ENCODE measurements at regions not wholly inside any gene's neighbourhood (a gene's known extent, or its start where the extent isn't known, plus 50 kb on each side); places are given as distances from the start of the nearest gene placed in this dataset.

- Histone ChIP-seq H3K27me3 (ENCODE audit: control insufficient read depth in 1 of 2, insufficient read depth in 2 of 2, low read length in 1 of 2) (no peaks in the 10 kb centered on the region), H3K4me1 (ENCODE audit: control insufficient read depth in 1 of 2, insufficient read depth in 2 of 2, low read length in 2 of 2) (no peaks in the 10 kb centered on the region), H3K9me3 (ENCODE audit: control insufficient read depth, low read length) (no peaks in the 10 kb centered on the region), H3K36me3 (ENCODE audit: control insufficient read depth in 1 of 2, insufficient read depth in 2 of 2, low read length in 1 of 2) (no peaks in the 10 kb centered on the region), H3K4me3 (ENCODE audit: low read length in 2 of 2) (no peak overlapping the region), H3K27ac (ENCODE audit: low read depth in 1 of 2, low read length in 2 of 2) (no peak overlapping the region)
- ATAC-seq (ENCODE audit: low FRiP score) (no peak), DNase-seq (no peak)
- intact Hi-C loops (cut with DNase I): no loop called here
- 83 to 86% methylated on average over 1 of the region's 1 CpG for WGBS, 2 donors
These were observed 901.0 kb downstream of the FAT4 start for GRCh38 chr4:126215759-126216158.

DNA sequence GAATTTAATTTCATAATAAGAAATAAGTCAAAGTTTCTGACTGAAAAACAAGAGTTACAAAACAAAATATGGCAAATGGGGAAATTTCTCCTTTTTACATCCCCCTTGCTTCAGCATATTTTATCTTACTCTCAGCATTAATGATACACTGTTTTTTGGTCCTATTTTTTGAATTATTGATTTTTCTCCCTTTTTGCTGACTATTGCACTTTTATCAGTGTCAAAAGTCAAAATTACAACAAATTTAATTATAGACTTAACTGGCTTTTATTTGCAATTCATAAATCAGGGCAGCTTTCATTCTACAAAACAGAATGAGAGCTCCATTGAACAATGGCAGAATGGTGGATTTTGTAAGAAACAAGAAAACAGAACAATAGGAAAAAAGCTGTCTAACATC is 901.9 kb downstream of the FAT4 start:
- no peak overlapping the region for H3K4me3 ChIP-seq (ENCODE audit: low read length in 2 of 2)
- ATAC-seq (ENCODE audit: low FRiP score) (no peak), DNase-seq (no peak)
- intact Hi-C loops (cut with DNase I): no loop called here
- H3K9me3 ChIP-seq (ENCODE audit: control insufficient read depth, low read length): no peaks in the 10 kb centered on the region
- H3K36me3 ChIP-seq (ENCODE audit: control insufficient read depth in 1 of 2, insufficient read depth in 2 of 2, low read length in 1 of 2): no peaks in the 10 kb centered on the region
- H3K27ac ChIP-seq (ENCODE audit: low read depth in 1 of 2, low read length in 2 of 2): no peak overlapping the region
- H3K4me1 ChIP-seq (ENCODE audit: control insufficient read depth in 1 of 2, insufficient read depth in 2 of 2, low read length in 2 of 2): no peaks in the 10 kb centered on the region
- no peaks in the 10 kb centered on the region for H3K27me3 ChIP-seq (ENCODE audit: control insufficient read depth in 1 of 2, insufficient read depth in 2 of 2, low read length in 1 of 2)

DNA sequence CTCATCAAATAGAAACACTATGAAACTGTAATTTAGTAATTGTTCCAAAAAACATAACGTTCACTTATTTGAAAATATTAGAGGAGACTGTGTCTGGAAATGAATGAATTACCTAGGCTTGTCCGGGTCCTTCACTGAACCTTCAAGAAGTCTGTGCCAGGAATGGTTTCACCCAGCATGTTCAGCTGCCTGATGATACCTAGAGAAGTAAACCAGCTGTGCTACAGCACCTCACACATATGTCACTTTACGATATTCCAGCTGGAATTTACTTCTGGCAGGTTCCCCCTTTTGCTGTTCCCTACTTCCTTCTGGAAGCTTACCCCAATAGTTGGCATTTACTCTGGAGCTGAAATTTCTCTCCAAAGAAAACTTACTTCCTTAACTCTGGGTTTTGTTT is 906.5 kb downstream of the FAT4 start:
- DNase-seq (no peak), ATAC-seq (ENCODE audit: low FRiP score) (no peak)
- Histone ChIP-seq H3K4me1 (ENCODE audit: control insufficient read depth in 1 of 2, insufficient read depth in 2 of 2, low read length in 2 of 2) (no peaks in the 10 kb centered on the region), H3K27ac (ENCODE audit: low read depth in 1 of 2, low read length in 2 of 2) (no peak overlapping the region), H3K36me3 (ENCODE audit: control insufficient read depth in 1 of 2, insufficient read depth in 2 of 2, low read length in 1 of 2) (no peaks in the 10 kb centered on the region), H3K9me3 (ENCODE audit: control insufficient read depth, low read length) (no peaks in the 10 kb centered on the region), H3K4me3 (ENCODE audit: low read length in 2 of 2) (no peak overlapping the region), H3K27me3 (ENCODE audit: control insufficient read depth in 1 of 2, insufficient read depth in 2 of 2, low read length in 1 of 2) (no peaks in the 10 kb centered on the region)
- intact Hi-C loops (cut with DNase I): no loop called here
- WGBS, 2 donors: 16 to 20% methylated on average over 3 of the region's 3 CpGs

GRCh38 chr4:126221717-126222340 is 907.1 kb downstream of the FAT4 start:
- no peaks in the 10 kb centered on the region for H3K4me1 ChIP-seq (ENCODE audit: control insufficient read depth in 1 of 2, insufficient read depth in 2 of 2, low read length in 2 of 2)
- H3K36me3 ChIP-seq (ENCODE audit: control insufficient read depth in 1 of 2, insufficient read depth in 2 of 2, low read length in 1 of 2): no peaks in the 10 kb centered on the region
- no peaks in the 10 kb centered on the region for H3K9me3 ChIP-seq (ENCODE audit: control insufficient read depth, low read length)
- DNase-seq (no peak), ATAC-seq (ENCODE audit: low FRiP score) (no peak)
- WGBS, 2 donors: 74 to 75% methylated on average over 1 of the region's 1 CpG
- no peak overlapping the region for H3K4me3 ChIP-seq (ENCODE audit: low read length in 2 of 2)
- intact Hi-C loops (cut with DNase I): no loop called here
- H3K27ac ChIP-seq (ENCODE audit: low read depth in 1 of 2, low read length in 2 of 2): no peak overlapping the region
- H3K27me3 ChIP-seq (ENCODE audit: control insufficient read depth in 1 of 2, insufficient read depth in 2 of 2, low read length in 1 of 2): no peaks in the 10 kb centered on the region

GRCh38 chr4:126223784-126224407 is 909.1 kb downstream of the FAT4 start:
- no peak for DNase-seq

GRCh38 chr4:126227428-126227827 is 912.7 kb downstream of the FAT4 start:
- no peak overlapping the region for H3K4me3 ChIP-seq (ENCODE audit: low read length in 2 of 2)
- intact Hi-C loops (cut with DNase I): no loop called here
- H3K27ac ChIP-seq (ENCODE audit: low read depth in 1 of 2, low read length in 2 of 2): no peak overlapping the region
- H3K4me1 ChIP-seq (ENCODE audit: control insufficient read depth in 1 of 2, insufficient read depth in 2 of 2, low read length in 2 of 2): no peaks in the 10 kb centered on the region
- 90 to 95% methylated on average over 4 of the region's 4 CpGs for WGBS, 2 donors
- no peak for ATAC-seq (ENCODE audit: low FRiP score)
- H3K36me3 ChIP-seq (ENCODE audit: control insufficient read depth in 1 of 2, insufficient read depth in 2 of 2, low read length in 1 of 2): no peaks in the 10 kb centered on the region
- no peaks in the 10 kb centered on the region for H3K27me3 ChIP-seq (ENCODE audit: control insufficient read depth in 1 of 2, insufficient read depth in 2 of 2, low read length in 1 of 2)
- no peaks in the 10 kb centered on the region for H3K9me3 ChIP-seq (ENCODE audit: control insufficient read depth, low read length)
- DNase-seq: no peak

More at GRCh38 chr4:126223784-126224407, 909.1 kb downstream of the FAT4 start:
- Histone ChIP-seq H3K27ac (ENCODE audit: low read depth in 1 of 2, low read length in 2 of 2) (no peak overlapping the region), H3K9me3 (ENCODE audit: control insufficient read depth, low read length) (no peaks in the 10 kb centered on the region), H3K4me1 (ENCODE audit: control insufficient read depth in 1 of 2, insufficient read depth in 2 of 2, low read length in 2 of 2) (no peaks in the 10 kb centered on the region), H3K4me3 (ENCODE audit: low read length in 2 of 2) (no peak overlapping the region), H3K27me3 (ENCODE audit: control insufficient read depth in 1 of 2, insufficient read depth in 2 of 2, low read length in 1 of 2) (no peaks in the 10 kb centered on the region), H3K36me3 (ENCODE audit: control insufficient read depth in 1 of 2, insufficient read depth in 2 of 2, low read length in 1 of 2) (no peaks in the 10 kb centered on the region)
- 88 to 89% methylated on average over 2 of the region's 2 CpGs for whole genome bisulfite sequencing, 2 donors
- intact Hi-C loops (cut with DNase I): no loop called here
- no peak for ATAC-seq (ENCODE audit: low FRiP score)

DNA sequence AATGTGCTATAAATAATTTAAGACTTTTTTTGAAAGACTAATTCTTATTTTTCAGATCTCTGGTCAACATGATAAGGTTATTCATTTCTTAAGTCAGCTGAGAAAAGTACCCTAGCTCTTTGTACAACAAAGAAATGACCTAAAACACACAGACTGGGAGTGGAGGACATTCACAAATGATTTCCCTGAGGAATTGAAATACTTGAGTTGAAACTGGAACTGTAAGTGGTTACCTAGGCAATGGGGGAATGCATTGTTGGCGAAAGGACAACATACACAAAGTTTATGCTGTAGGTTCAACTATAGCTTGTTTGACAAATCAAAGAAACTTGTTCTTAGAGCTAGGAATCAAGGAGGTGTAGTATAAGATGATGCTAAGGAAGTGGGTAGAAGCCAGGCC is 915.5 kb downstream of the FAT4 start:
- no peaks in the 10 kb centered on the region for H3K4me1 ChIP-seq (ENCODE audit: control insufficient read depth in 1 of 2, insufficient read depth in 2 of 2, low read length in 2 of 2)
- DNase-seq (no peak), ATAC-seq (ENCODE audit: low FRiP score) (no peak)
- H3K9me3 ChIP-seq (ENCODE audit: control insufficient read depth, low read length): no peaks in the 10 kb centered on the region
- 89 to 90% methylated on average over 1 of the region's 1 CpG for WGBS, 2 donors
- no peak overlapping the region for H3K27ac ChIP-seq (ENCODE audit: low read depth in 1 of 2, low read length in 2 of 2)
- no peak overlapping the region for H3K4me3 ChIP-seq (ENCODE audit: low read length in 2 of 2)
- intact Hi-C loops (cut with DNase I): no loop called here
- no peaks in the 10 kb centered on the region for H3K36me3 ChIP-seq (ENCODE audit: control insufficient read depth in 1 of 2, insufficient read depth in 2 of 2, low read length in 1 of 2)
- no peaks in the 10 kb centered on the region for H3K27me3 ChIP-seq (ENCODE audit: control insufficient read depth in 1 of 2, insufficient read depth in 2 of 2, low read length in 1 of 2)

DNA sequence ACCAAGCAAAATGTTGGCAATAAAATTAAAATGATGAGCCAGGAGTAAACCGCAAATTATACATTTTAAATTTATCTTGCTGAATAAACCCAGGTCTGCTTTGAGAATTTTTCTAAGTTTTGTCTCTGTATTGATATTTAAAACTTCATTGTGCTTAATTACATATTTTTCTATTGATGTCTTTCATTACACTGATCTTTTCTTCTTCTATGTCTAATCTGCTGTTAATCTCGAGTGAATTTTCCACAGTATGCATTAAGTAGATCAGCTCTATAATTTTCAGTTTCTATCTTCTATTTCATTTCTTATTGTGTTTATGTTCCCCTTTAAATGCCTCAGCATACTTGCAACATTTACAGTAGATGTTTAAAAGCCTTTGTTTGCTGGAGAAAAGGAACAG is 918.7 kb downstream of the FAT4 start:
- ATAC-seq (ENCODE audit: low FRiP score): no peak
- 95 to 98% methylated on average over 2 of the region's 2 CpGs for WGBS, 2 donors
- H3K36me3 ChIP-seq (ENCODE audit: control insufficient read depth in 1 of 2, insufficient read depth in 2 of 2, low read length in 1 of 2): no peaks in the 10 kb centered on the region

DNA sequence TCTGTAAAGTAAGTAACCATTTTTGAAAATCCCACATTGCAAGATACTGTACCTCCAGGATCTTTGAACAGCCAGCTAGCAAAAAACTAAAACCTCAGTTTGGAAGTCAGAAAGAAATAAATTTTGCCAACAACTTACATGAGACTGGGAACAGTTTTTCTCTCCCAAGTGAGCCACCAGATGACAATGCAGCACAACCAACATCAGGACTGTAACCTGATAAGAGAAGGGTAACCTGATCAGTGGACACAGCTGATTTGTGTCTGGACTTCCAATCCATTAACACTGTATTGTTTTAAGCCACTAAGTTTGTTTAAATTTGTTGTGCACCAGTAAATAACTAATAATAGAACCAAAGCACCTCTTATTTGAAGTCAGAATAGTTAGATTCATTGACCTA is 923.3 kb downstream of the FAT4 start:
- ATAC-seq (ENCODE audit: low FRiP score): no peak
- H3K27me3 ChIP-seq (ENCODE audit: control insufficient read depth in 1 of 2, insufficient read depth in 2 of 2, low read length in 1 of 2): no peaks in the 10 kb centered on the region
- intact Hi-C loops (cut with DNase I): loop anchor here in 1 of 2 donors (5.0 kb wide), 1 partner anchor 1259 kb away; no protein-coding TSS in a partner anchor
- no peak overlapping the region for H3K27ac ChIP-seq (ENCODE audit: low read depth in 1 of 2, low read length in 2 of 2)
- no peaks in the 10 kb centered on the region for H3K9me3 ChIP-seq (ENCODE audit: control insufficient read depth, low read length)
- no peak for DNase-seq
- no peaks in the 10 kb centered on the region for H3K4me1 ChIP-seq (ENCODE audit: control insufficient read depth in 1 of 2, insufficient read depth in 2 of 2, low read length in 2 of 2)
- no peaks in the 10 kb centered on the region for H3K36me3 ChIP-seq (ENCODE audit: control insufficient read depth in 1 of 2, insufficient read depth in 2 of 2, low read length in 1 of 2)
- H3K4me3 ChIP-seq (ENCODE audit: low read length in 2 of 2): no peak overlapping the region

More for the DNA sequence above, 918.7 kb downstream of the FAT4 start:
- Histone ChIP-seq H3K9me3 (ENCODE audit: control insufficient read depth, low read length) (no peaks in the 10 kb centered on the region), H3K27me3 (ENCODE audit: control insufficient read depth in 1 of 2, insufficient read depth in 2 of 2, low read length in 1 of 2) (no peaks in the 10 kb centered on the region), H3K27ac (ENCODE audit: low read depth in 1 of 2, low read length in 2 of 2) (no peak overlapping the region), H3K4me3 (ENCODE audit: low read length in 2 of 2) (no peak overlapping the region), H3K4me1 (ENCODE audit: control insufficient read depth in 1 of 2, insufficient read depth in 2 of 2, low read length in 2 of 2) (no peaks in the 10 kb centered on the region)
- intact Hi-C loops (cut with DNase I): no loop called here
- no peak for DNase-seq
